ENCODE measurements at regions not wholly inside any gene's neighbourhood (a gene's known extent, or its start where the extent isn't known, plus 50 kb on each side); places are given as distances from the start of the nearest gene placed in this dataset.
A peak's percentile ranks its signal among the peaks of the same experiment; 100 is the strongest.

DNA sequence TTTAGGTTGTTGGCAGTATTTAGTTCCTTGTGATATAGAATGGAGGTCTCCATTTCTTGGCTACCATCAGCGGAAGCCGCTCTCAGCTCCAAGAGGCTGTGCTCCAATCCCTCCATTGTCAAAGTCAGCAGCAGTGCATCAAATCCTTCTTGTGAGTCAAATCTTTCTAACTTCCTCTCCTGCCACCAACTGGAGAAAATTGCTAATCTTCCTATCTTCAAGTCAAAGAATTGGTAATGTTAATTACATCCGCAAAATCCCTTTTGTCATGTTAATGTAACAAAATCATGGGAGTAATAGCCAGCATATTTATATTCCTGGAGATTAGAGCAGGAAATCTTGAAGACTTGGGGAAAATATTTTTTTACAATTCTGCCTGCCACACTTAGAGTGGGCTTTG lies 436.4 kb upstream of the DYNLRB2 start:
- TF ChIP-seq, protein P1, sequence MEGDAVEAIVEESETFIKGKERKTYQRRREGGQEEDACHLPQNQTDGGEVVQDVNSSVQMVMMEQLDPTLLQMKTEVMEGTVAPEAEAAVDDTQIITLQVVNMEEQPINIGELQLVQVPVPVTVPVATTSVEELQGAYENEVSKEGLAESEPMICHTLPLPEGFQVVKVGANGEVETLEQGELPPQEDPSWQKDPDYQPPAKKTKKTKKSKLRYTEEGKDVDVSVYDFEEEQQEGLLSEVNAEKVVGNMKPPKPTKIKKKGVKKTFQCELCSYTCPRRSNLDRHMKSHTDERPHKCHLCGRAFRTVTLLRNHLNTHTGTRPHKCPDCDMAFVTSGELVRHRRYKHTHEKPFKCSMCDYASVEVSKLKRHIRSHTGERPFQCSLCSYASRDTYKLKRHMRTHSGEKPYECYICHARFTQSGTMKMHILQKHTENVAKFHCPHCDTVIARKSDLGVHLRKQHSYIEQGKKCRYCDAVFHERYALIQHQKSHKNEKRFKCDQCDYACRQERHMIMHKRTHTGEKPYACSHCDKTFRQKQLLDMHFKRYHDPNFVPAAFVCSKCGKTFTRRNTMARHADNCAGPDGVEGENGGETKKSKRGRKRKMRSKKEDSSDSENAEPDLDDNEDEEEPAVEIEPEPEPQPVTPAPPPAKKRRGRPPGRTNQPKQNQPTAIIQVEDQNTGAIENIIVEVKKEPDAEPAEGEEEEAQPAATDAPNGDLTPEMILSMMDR (IDR thresholded peaks at IDR 0.05; ENCODE audit: unreplicated experiment): no peak
- H3K4me3 Mint-ChIP-seq (ENCODE audit: unreplicated experiment): no peak overlapping the region
- H3K4me1 Mint-ChIP-seq (ENCODE audit: insufficient read depth, unreplicated experiment): peaks cover 19% of the 10 kb centered on the region
- DNase-seq (ENCODE audit: unreplicated experiment): no peak
- H3K27me3 Mint-ChIP-seq (ENCODE audit: insufficient read depth, unreplicated experiment): no peaks in the 10 kb centered on the region
- H3K27ac Mint-ChIP-seq (ENCODE audit: low read depth, unreplicated experiment): no peak overlapping the region
- H3K9me3 Mint-ChIP-seq (ENCODE audit: unreplicated experiment): no peaks in the 10 kb centered on the region
- no peaks in the 10 kb centered on the region for H3K36me3 Mint-ChIP-seq (ENCODE audit: insufficient read depth, unreplicated experiment)
- ChIA-PET CTCF (no interaction called here), POLR2A (no interaction called here)
- intact Hi-C loops (cut with micrococcal nuclease): no loop called here
- no TSS peak for BruUV-seq (replicated peaks)

DNA sequence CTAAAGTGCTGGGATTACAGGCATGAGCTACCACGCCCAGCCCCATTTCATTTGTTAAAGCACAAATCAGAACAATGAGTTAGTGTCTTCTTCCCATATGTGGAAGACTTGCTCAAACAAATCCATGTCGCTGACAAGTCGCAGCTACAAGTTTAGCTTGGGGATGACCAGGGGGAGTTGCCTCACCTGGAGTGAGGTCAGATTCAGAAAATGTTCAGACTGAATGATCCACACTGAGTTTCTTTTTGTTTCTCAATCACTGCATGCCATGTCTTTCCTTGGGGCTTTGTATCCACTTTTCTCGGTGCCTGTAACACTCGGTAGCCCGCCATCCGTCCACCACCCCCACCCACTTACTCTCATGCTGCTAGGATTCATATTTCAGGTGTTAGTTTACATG lies 437.3 kb upstream of the DYNLRB2 start:
- peaks cover 19% of the 10 kb centered on the region for H3K4me1 Mint-ChIP-seq (ENCODE audit: insufficient read depth, unreplicated experiment)
- H3K36me3 Mint-ChIP-seq (ENCODE audit: insufficient read depth, unreplicated experiment): no peaks in the 10 kb centered on the region
- BruUV-seq (replicated peaks): no TSS peak
- POLR2A ChIA-PET: no interaction called here
- intact Hi-C loops (cut with micrococcal nuclease): no loop called here
- no peak for DNase-seq (ENCODE audit: unreplicated experiment)
- no peak overlapping the region for H3K27ac Mint-ChIP-seq (ENCODE audit: low read depth, unreplicated experiment)
- no peaks in the 10 kb centered on the region for H3K27me3 Mint-ChIP-seq (ENCODE audit: insufficient read depth, unreplicated experiment)
- CTCF ChIA-PET: interaction anchor here (0.7 kb wide), 1 partner anchor 334 kb away, joined by 3 read pairs; no protein-coding TSS in a partner anchor
- H3K4me3 Mint-ChIP-seq (ENCODE audit: unreplicated experiment): no peak overlapping the region
- TF ChIP-seq, protein P1 (IDR thresholded peaks at IDR 0.05; ENCODE audit: unreplicated experiment): no peak
- no peaks in the 10 kb centered on the region for H3K9me3 Mint-ChIP-seq (ENCODE audit: unreplicated experiment)

DNA sequence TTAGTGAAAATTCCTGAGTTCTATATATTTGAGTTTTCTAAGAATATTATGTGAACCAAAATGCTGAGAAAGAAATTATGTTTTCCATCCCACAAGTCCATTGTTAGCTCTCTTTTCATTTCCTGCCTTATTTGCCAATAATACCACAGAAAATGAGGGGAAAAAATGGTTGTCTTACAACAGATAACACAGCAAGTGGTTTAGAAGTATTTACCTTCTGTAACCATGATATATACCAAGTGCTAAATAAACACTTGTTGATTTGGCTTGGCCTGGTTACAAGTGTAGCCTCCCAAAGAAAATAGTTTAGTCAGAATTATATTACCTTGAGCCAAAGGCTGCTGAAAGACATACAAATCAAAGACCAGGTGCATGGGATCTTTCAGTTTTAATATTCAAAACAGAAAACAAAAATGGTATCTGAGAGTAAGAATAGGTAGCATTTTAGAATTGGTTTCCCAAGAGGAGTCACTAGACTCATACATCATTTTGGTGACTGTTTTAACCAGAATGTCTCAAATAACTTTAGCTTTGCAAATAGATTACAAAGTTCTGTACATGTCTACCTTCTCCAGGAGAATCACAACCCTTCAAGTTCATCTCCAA lies 439.8 kb upstream of the DYNLRB2 start:
- H3K4me1 Mint-ChIP-seq (ENCODE audit: insufficient read depth, unreplicated experiment): peaks cover 13% of the 10 kb centered on the region
- POLR2A ChIA-PET: interaction anchor here (0.6 to 1.1 kb wide), 2 partner anchors 18 to 108 kb away, joined by 3 read pairs; no protein-coding TSS in a partner anchor
- TF ChIP-seq, protein P1 (IDR thresholded peaks at IDR 0.05; ENCODE audit: unreplicated experiment): no peak
- CTCF ChIA-PET: interaction anchor here (1.1 to 1.3 kb wide), 2 partner anchors 17 to 426 kb away, joined by 3 to 4 read pairs; no protein-coding TSS in a partner anchor
- peaks cover 6% of the 10 kb centered on the region for H3K9me3 Mint-ChIP-seq (ENCODE audit: unreplicated experiment)
- no TSS peak for BruUV-seq (replicated peaks)
- peak; percentile 27 for DNase-seq (ENCODE audit: unreplicated experiment)
- no peak overlapping the region for H3K27ac Mint-ChIP-seq (ENCODE audit: low read depth, unreplicated experiment)
- H3K4me3 Mint-ChIP-seq (ENCODE audit: unreplicated experiment): no peak overlapping the region
- no peaks in the 10 kb centered on the region for H3K27me3 Mint-ChIP-seq (ENCODE audit: insufficient read depth, unreplicated experiment)
- intact Hi-C loops (cut with micrococcal nuclease): no loop called here
- no peaks in the 10 kb centered on the region for H3K36me3 Mint-ChIP-seq (ENCODE audit: insufficient read depth, unreplicated experiment)

DNA sequence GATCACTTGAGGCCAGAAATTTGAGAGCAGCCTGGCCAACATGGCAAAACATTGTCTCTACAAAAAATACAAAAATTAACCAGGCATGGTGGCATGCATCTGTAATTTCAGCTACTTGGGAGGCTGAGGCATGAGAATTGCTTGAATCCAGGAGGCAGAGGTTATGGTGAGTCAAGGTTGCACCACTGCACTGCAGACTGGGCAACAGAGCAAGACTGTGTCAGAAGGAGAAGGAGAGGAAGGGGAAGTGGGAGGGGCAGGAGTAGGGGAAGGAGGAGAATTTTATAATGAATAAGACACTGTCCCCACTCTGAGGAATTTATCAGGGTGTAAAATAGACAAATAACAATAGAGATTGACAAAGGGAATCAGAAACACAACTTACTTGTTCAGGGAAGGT lies 440.6 kb upstream of the DYNLRB2 start:
- CTCF ChIA-PET: interaction anchor here (0.6 to 1.1 kb wide), 2 partner anchors 16 to 47 kb away, joined by 3 read pairs; no protein-coding TSS in a partner anchor
- peaks cover 13% of the 10 kb centered on the region for H3K4me1 Mint-ChIP-seq (ENCODE audit: insufficient read depth, unreplicated experiment)
- no peak overlapping the region for H3K27ac Mint-ChIP-seq (ENCODE audit: low read depth, unreplicated experiment)
- DNase-seq (ENCODE audit: unreplicated experiment): no peak
- no peak overlapping the region for H3K4me3 Mint-ChIP-seq (ENCODE audit: unreplicated experiment)
- intact Hi-C loops (cut with micrococcal nuclease): no loop called here
- no peaks in the 10 kb centered on the region for H3K27me3 Mint-ChIP-seq (ENCODE audit: insufficient read depth, unreplicated experiment)
- TF ChIP-seq, protein P1 (IDR thresholded peaks at IDR 0.05; ENCODE audit: unreplicated experiment): no peak
- H3K9me3 Mint-ChIP-seq (ENCODE audit: unreplicated experiment): peaks cover 6% of the 10 kb centered on the region
- no peaks in the 10 kb centered on the region for H3K36me3 Mint-ChIP-seq (ENCODE audit: insufficient read depth, unreplicated experiment)
- no TSS peak for BruUV-seq (replicated peaks)
- POLR2A ChIA-PET: no interaction called here

Measured in MCF 10A (cell line).